HG02852 (cell line): ENCODE measurements at regions not wholly inside any gene's neighbourhood (a gene's known extent, or its start where the extent isn't known, plus 50 kb on each side); places are given as distances from the start of the nearest gene placed in this dataset.

Source experiments
- ATAC-seq: cut with Tn5 transposase; IDR thresholded peaks from one replicate; pipeline ENCODE4 v1.9.1; 2021; ENCODE audit warnings: mild to moderate bottlenecking, moderate library complexity; ENCODE audit not compliant: unreplicated experiment

DNA sequence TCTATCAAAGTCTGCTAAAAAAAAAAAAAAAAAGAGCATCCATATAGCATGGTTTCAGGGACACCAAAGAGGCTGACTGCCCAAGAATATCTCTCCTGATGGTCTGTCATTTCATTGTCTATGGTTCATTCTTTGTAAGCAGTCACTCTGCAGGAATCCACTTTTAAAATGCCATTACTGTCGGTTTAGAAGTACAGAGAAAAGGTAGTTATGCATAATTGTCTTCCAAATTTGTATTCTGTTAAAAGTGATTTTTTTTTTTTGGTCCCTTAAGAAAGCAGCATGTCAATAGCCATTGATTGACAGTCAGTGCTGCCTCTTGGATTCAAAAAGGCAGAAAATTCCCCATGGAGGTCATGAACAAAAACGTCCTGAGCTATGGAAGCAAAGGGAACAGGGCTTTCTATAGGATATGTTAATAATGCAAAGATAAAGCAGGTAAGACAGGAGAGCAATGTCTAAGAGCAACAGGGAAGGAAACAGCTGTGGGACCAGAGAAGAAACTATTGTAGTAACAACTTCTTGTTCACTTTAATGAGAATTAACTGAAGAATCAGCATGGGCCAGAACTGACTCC lies 245.8 kb downstream of the TMX3 start:
- ATAC-seq, result no peak

DNA sequence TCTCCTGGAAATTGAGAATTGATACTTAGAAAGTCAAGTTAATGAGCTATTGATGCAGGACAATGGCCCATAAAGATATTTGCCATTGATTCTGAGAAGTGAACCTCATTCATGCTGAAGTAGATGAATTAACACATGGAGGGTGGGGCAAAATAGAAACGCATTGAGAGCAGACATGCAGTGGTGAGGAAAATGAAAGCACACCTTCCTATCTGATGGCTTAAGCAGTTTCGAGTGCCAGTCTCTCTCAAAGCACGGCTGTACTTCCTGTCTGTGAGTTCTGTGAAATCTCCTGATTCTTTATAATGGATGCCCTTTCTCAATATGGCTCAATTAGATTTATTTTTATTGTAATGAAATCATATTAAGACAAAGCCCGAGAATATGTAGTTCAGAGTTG lies 247.0 kb downstream of the TMX3 start:
- ATAC-seq, result no peak

DNA sequence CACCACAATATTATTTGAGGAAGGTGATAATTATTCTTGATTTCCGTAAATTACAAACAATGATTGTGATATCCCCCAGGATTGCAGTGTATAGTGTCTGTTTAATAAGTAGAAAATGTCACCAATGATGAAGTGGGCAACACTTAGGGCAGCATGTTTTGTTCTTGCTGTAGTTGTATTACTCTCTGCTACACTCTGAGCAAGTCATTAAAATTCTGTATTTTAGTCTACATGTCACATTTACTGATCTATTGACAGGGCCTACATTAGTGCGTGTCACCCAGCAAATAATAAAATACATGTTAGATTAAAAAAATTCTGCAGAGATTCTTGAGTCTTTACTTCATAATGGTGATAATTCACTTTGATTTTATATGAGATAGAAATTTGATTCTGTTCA lies 247.6 kb downstream of the TMX3 start:
- no peak for ATAC-seq

DNA sequence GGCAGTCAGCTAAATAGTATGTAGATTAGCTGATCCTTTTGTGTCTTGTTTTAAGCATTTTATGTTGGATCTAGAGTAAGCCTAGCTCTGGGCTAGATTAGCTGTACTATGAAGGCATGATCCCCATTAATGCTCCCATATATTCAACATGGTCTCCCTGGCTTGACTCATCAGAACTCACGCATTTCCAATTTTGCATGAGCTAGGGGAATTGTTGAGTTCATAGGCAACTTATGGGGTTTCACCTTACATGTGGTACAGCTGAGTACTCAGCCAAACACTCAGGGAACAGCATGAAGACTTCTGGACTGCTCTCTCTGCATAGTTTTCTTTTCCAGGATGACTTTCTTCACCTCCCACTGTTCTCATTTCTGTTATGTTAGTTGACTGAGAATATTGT lies 248.2 kb downstream of the TMX3 start:
- ATAC-seq, result no peak

DNA sequence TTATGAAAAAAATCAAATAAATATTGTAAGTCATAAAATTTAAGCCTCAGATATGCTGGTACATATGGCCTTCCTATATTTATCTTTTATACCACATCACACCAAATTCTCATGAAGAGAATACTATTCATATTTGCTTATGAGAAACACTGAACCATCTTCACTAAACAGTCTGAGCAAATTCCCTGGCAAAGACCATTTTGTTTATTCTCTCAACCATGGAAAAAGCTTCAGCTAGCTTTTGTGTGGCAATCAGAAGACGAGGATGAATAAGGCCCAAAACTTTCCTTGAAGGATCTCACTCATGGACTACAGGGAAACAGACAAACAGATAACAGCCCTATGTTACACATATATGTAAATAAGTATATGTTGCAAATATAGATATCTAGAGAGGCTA lies 252.1 kb downstream of the TMX3 start:
- ATAC-seq, result no peak

DNA sequence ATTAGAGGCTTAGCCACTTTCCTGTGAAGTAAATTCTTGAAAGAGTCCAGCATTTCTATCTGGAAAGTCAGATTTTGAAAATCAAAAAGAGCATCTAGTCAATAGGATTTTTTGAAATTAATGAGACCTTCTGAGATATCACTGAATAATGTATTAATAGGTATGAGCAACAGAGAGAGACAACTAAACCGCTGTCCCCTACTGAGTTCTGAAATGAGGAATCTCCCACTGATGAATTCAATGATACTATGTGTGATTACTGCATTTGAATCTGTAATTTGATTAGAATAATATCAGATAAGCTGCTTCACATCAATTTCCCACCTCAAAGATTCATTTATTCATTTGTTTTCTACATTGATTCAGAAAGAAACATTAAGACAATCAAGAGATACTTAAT lies 252.8 kb downstream of the TMX3 start:
- no peak for ATAC-seq

DNA sequence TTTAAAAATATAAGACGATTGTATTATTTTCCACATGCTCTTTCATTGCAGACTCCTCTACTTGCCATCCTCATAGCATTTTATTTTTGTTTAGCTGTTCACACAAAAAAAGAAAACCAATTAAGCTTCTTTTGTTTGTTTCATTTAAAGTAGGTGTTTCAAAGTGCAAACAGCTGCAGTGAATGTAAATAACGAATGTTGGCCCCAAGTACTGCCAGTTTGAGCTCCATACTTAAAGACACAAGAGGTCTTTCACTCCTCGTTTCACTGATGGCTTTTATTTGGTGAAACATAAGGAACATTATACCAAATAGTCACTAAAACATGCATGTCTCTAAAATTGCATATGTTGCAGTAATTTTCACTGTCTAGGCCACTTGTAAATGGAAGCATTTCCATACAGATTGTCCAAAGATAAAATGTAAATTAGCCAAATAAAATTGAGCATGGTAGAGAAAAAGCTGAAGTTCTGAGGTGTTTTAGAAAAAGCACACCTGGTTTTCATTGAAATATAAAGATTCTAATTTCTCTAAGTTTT lies 253.4 kb downstream of the TMX3 start:
- ATAC-seq, result no peak

DNA sequence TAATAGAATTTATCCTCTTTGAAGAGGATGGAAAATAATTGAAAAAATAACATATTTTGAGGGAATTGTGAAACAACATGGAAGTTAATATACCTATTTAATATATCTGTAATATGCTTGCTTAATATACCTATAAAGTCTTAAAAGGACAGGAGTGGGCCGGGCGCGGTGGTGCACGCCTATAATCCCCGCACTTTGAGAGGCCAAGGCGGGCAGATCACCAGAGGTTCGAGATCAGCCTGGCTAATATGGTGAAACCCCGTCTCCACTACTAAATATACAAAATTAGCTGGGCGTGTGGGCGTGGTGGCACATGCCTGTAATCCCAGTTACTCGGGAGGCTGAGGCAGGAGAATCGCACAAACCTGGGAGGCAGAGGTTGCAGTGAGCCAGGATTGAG lies 254.9 kb downstream of the TMX3 start:
- ATAC-seq, result no peak

DNA sequence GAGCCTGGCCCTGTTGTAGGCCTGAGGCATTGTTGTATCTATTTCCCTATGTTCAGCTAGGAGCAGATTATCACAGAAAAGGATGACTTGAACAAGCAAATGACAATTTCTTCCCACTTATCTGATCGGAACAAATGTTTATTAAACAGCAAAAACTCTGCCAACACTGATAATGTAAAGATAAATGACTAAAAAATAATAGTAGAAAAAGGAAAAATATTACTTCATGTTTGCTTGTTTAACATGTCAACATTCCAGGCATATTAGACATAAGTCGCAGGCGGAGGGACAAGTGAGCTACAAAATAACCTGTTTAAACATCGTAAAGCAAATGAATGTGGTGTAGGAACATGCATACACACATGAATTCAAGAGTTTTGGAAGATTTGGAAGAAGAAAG lies 257.9 kb downstream of the TMX3 start:
- ATAC-seq, result no peak

DNA sequence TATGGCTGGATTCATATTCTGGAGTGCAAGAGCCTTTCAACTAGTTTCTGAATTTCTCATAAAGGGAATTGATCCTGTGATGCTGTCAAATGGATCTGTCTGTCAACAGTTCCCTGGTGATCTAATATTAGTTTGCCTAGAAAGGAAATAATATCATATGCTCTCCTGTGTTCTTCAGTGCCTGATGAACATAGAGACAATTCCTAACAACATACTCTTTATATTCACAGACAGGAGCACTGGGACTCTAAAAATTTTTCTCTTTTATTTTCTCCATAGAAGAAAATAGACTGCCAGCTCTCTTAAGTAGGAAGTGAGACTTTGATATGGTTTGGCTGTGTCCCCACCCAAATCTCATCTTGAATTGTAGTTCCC lies 259.7 kb downstream of the TMX3 start:
- ATAC-seq, result no peak

DNA sequence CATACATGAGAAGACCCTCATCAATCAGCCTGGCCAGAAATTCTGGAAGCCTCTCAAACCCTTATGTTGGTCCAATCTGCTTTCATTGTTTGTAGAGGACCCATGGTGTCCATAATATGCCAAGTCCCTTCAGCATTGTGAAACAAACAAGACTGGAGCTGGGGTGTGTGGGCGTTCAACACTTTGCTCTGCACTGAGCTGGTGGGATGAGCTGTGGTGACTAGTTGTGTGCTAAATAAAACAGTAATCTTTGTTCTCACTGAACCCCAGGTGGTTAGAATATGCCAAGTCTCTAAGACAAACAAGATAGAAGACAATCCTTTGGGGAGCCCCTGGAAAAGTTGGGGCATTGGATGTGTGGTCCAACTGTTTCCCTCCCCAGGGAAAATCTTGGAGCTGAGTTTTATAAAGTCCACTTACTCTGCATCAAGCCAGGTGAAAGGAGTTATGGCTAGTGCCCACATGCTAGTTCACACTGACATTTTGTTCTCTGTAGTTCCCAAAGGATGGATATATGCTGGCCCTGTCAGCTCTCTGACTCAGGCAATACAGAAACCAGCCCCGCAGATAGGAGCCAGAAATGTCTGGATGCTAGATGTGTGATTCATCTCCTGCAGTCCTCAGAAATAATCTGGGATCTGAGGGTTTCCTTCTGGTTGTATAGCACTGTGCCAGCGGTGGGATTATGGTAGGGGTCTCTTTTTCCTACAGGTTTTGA lies 260.2 kb downstream of the TMX3 start:
- ATAC-seq, result no peak

DNA sequence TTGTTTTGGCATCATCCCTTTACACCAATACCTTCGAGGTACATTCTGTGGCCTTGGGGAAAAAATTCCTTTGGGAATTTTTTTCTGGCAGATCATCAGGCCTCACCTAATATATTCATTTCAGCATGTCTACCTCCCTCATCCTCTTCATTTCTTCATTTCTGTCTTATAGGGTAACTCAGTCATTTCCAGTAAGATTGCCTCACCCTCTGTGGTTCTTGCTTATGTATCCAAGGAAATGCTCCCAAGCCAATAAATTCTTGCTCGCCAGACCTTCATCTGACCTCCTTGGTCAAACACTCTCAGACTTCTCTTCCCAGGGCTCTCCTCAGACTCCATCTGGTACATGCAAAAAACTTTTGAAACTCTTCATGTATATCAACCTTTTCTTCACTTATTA lies 265.6 kb downstream of the TMX3 start:
- ATAC-seq, result no peak

DNA sequence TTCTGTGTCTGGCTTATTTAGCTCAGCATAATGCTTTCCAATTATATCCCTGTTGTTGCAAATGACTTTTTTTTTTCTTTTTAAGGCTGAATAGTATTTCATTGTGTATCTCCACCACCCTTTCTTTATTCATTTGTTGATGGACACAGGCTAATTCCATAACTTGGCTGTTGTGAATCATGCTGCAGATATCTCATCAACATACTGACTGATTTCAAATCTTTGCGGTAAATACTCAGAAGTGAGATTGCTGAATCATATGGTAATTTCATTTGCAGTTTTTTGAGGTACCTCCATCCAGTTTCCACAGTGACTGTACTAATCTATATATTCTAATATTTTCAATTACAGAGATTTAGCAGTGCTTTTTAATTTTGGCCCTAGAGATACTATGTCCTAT lies 266.2 kb downstream of the TMX3 start:
- no peak for ATAC-seq

DNA sequence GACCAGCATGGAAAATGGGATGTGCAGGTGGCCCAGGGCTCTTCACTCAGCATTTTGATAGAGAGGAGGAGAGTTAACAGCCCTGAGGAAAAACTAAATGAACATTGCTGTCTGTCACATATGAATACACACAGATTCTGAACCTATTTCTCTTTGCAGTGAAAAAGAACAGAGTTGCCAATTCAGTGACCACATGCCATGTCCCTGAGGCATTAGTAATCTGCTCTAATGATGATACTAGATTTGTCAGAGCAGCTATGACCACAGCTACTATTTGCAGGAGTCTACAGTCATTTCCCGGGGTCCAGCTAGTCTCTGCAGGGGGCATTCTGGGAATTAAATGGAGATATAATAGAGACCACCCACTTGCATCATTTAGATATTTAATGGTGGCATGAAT lies 267.6 kb downstream of the TMX3 start:
- no peak for ATAC-seq

DNA sequence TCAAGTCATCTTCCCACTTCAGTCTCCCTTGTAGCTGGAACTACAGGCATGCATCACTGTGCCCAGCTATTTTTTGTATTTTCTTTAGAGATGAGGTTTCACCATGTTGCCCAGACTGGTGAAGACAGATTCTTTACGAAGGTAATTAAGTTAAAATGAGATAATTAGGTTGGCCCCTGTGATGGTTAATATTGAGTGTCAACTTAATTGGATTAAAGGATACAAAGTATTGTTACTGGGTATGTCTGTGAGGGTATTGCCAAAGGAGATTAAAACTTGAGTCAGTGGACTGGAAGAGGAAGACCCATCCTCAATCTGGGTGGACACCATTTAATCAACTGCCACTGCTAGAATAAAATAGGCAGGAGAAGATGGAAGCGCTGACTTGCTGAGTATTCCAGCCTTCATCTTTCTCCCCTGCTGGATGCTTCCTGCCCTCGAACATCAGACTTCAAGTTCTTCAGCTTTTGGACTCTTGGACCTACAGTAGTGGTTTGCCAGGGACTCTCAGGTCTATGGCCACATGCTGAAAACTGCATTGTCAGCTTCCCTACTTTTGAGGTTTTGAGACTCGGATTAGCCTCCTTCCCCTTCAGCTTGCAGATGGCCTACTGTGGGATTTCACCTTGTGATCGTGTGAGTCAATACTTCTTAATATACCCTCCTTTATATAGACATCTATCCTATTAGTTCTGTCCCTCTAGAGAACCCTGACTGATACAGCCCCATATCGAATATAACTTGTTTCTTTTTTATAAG lies 269.1 kb downstream of the TMX3 start:
- ATAC-seq, result no peak

DNA sequence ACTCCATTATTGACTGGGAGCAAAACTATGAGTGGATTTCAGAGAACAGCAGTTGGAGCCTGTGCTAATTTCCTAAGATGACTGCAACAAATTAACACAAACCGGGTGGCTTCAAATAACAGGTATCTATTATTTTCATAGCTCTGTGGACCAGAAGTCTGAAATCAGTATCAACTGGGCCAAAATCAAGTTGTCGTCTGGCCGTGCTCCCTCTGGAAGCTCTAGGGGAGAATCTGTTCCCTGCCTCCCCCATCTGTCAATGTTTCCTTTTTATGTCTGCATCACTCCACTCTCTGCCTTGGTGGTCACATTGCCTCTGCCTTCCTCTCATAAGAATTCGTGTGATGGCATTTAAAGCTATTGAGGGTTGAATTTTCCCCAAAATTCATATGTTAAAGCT lies 269.8 kb downstream of the TMX3 start:
- ATAC-seq, result no peak

DNA sequence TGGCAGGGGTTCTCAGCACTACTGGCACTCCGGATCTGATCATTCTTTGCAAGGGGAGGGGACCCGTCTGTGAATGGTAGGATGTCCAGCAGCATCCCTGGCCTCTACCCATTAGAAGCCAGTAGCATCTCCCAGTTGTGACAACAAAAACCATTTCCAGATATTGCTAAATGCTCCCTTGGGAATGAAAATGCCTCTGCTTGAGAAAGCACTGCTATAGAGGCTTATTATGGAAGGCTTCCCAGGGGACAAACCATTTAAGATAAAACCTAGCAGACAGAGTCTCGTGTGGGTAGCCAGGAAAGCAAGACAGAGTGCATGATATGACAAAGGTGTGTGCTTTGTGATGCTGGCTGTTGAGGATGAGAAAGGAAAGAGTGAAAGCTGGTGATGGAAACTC lies 273.7 kb downstream of the TMX3 start:
- no peak for ATAC-seq

DNA sequence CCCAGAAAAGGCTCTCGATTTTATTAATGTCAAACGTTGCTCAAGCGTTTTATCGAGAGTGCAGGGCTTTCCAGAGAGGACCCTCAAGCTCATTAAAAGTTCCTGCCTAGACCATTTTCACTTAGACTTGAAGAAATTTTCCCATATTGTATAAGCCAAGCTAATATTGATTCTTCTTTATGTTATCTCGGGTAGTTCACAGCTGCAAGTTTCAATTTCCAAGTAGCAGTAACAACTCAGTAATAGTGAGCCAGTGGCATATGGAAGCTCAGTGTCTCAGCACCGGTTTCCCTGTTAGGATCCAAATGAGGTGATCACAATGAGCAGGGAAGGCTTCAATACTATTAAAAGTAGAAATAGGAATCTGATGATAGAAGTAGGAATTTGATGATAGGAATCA lies 274.5 kb downstream of the TMX3 start:
- ATAC-seq, result no peak

DNA sequence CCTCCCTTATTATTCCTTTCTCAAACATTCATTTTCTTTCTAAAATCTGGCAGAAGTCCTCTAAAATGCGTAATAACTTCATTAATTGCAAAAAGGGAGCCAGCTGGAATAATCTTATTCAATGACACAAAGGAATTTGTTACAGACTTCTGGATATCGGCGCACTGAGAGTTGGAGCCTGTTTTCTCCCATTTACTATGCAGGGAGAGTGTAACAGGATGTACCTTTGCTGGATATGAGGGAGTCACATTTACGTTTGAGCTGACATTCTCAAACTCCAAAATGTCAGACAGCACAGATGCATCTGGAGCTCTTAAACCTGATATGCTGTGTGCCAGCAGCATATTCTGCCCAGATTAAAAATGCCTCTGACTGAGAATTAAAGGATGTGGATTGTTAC lies 275.3 kb downstream of the TMX3 start:
- no peak for ATAC-seq

DNA sequence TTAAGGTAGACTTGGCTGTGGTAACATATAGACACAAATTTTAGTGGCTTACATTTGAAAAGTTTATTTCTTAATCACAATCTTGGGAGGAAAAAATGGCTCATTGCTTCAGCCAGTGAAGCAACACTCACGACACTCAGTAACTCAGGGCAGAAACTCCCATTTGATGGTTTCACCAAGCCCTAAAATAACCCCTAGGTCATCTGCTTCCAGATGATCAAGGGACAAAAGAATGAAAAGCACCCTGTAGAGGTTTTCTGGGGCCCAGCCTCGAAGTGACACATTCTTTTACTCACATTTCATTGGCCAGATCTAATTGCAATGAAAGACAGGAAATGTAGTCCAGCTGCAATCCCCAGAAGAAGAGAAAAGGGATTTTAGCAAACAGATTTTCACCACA lies 275.9 kb downstream of the TMX3 start:
- ATAC-seq, result no peak

DNA sequence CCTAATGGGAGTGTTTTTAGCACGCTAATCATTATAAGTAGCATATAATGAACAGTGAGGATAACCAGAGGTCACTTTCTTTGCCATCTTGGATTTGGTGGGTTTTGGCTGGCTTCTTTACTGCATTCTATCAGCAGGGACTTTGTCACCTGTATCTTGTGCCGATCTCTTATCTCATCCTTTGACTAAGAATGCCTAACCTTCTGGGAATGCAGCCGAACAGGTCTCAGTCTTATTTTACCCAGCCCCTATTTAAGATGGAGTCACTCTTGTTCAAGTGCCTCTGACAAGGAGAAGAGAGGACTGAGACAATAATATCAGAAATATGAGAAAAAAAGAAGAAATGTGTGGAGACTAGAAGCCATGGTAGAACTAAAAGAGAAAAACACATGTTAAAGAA lies 276.4 kb downstream of the TMX3 start:
- no peak for ATAC-seq

DNA sequence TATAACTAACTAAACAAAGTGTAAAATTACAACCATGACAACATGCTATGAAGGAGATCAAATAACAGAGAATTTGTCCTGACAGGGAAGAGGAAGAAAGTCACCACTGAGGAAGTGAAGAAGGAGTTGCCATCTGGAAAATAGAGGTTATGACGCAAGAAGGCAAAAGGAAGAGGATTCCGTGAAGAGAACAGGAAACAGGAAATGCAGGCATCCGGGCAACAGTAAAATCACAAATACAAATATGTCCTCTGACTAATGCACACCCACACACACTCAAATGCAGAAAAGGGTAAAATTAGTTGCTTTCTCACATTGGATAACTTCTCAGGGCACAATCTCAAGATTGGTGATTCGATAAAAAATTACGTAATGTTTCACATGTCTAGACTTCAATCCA lies 278.4 kb downstream of the TMX3 start:
- ATAC-seq, result no peak
